PFSK-1 (cell line): ENCODE measurements at regions not wholly inside any gene's neighbourhood (a gene's known extent, or its start where the extent isn't known, plus 50 kb on each side); places are given as distances from the start of the nearest gene placed in this dataset.

Source experiments
- FOXP2 ChIP-seq: optimal IDR thresholded peaks from 2 replicates; pipeline ENCODE3; 2011; ENCODE audit warnings: borderline replicate concordance, control low read depth, inconsistent platforms; ENCODE audit not compliant: insufficient read depth; ENCODE audit errors: extremely low read length, extremely low read depth
- POLR2AphosphoS5 ChIP-seq: IDR thresholded peaks from 2 replicates; pipeline ENCODE4 v1.6.1; 2012; ENCODE audit warnings: low read depth, mild to moderate bottlenecking, control low read depth, low read length, moderate library complexity
- SIN3A ChIP-seq: IDR thresholded peaks from 2 replicates; pipeline ENCODE4 v1.6.1; 2012; ENCODE audit warnings: mild to moderate bottlenecking, low read length, moderate library complexity, borderline replicate concordance; ENCODE audit not compliant: insufficient read depth
- TAF1 ChIP-seq: IDR thresholded peaks from 2 replicates; pipeline ENCODE4 v1.6.1; 2012; ENCODE audit warnings: low read length, control low read depth, borderline replicate concordance; ENCODE audit not compliant: insufficient read depth
- TF ChIP-seq, protein P1 (sequence below), 2 experiments: IDR thresholded peaks; 2 replicates each; pipeline versions ENCODE4 v1.6.1 to v1.8.0; 2011 to 2012; ENCODE audit warnings: low read depth in 2 of 2, low read length in 2 of 2, control low read depth in 1 of 2, inconsistent platforms in 1 of 2, mild to moderate bottlenecking in 1 of 2, moderate library complexity in 1 of 2; ENCODE audit not compliant: insufficient read depth in 1 of 2

DNA sequence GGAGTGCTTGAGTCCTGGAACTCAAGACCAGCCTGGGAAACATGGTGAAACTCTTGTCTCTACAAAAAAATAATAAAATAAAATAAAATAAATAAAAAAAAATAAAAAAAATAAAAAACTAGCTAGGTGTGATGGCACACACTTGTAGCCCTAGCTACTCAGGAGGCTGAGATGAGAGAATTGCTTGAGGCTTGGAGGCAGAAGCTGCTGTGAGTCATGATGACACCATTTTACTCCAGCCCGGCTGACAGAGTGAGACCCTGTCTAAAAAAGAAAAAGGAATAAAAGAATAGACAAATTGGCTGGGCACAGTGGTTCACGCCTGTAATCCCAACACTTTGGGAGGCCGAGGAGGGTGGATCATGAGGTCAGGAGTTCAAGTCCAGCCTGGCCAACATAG lies 1168.9 kb downstream of the SLITRK5 start:
- TF ChIP-seq FOXP2 (no peak), SIN3A (no peak), POLR2AphosphoS5 (no peak), TAF1 (no peak)
- TF ChIP-seq, protein P1, sequence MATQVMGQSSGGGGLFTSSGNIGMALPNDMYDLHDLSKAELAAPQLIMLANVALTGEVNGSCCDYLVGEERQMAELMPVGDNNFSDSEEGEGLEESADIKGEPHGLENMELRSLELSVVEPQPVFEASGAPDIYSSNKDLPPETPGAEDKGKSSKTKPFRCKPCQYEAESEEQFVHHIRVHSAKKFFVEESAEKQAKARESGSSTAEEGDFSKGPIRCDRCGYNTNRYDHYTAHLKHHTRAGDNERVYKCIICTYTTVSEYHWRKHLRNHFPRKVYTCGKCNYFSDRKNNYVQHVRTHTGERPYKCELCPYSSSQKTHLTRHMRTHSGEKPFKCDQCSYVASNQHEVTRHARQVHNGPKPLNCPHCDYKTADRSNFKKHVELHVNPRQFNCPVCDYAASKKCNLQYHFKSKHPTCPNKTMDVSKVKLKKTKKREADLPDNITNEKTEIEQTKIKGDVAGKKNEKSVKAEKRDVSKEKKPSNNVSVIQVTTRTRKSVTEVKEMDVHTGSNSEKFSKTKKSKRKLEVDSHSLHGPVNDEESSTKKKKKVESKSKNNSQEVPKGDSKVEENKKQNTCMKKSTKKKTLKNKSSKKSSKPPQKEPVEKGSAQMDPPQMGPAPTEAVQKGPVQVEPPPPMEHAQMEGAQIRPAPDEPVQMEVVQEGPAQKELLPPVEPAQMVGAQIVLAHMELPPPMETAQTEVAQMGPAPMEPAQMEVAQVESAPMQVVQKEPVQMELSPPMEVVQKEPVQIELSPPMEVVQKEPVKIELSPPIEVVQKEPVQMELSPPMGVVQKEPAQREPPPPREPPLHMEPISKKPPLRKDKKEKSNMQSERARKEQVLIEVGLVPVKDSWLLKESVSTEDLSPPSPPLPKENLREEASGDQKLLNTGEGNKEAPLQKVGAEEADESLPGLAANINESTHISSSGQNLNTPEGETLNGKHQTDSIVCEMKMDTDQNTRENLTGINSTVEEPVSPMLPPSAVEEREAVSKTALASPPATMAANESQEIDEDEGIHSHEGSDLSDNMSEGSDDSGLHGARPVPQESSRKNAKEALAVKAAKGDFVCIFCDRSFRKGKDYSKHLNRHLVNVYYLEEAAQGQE (IDR thresholded peaks at IDR 0.05; ENCODE audit: insufficient read depth in 1 of 2, low read depth in 2 of 2, low read length in 2 of 2): no peak

DNA sequence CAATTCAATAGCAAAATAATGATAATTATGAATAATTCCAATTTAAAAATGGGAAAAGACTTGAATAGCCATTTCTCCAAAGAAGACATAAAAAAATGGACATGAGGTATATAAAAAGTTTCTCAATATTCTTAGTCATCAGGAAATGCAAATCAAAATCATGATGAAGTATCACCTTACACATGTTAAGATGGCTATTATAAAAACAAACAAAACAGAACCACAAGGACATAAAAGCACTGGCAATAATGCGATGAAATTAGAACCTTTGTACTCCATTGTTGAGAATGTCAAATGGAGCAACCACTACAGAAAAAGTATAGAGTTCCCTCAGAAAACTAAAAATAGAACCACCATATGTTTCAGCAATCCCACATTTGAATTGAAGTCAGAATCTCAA lies 1186.1 kb downstream of the SLITRK5 start:
- TF ChIP-seq FOXP2 (no peak), TAF1 (no peak), SIN3A (no peak), POLR2AphosphoS5 (no peak)
- TF ChIP-seq, protein P1 (IDR thresholded peaks at IDR 0.05; ENCODE audit: insufficient read depth in 1 of 2, low read depth in 2 of 2, low read length in 2 of 2): no peak

DNA sequence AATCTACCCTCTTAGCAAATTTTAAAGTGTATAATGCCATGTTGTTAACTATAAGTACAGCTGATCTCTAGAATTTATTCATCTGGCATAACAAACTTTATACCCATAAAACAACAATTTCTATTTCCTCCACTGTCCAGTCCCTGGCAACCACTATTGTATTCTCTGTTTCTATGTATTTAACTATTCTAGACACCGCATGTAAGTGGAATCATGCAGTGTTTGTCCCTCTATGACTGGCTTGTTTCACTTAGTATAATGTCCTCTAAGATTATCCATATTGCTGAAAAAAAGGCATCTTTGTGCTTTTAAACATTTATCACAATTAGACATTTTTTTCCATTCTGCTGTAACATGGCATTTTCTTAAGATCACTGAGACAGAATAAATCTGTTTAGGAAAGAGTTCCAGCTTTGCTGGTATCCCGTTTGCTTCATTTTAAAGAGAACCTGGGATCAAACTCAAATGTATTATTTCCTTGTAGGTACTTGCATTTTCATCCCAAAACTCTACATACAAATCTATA lies 1191.0 kb downstream of the SLITRK5 start:
- TF ChIP-seq, protein P1 (IDR thresholded peaks at IDR 0.05; ENCODE audit: insufficient read depth in 1 of 2, low read depth in 2 of 2, low read length in 2 of 2): no peak
- TF ChIP-seq TAF1: no peak
- no peak for TF ChIP-seq SIN3A
- no peak for TF ChIP-seq FOXP2
- no peak for TF ChIP-seq POLR2AphosphoS5

DNA sequence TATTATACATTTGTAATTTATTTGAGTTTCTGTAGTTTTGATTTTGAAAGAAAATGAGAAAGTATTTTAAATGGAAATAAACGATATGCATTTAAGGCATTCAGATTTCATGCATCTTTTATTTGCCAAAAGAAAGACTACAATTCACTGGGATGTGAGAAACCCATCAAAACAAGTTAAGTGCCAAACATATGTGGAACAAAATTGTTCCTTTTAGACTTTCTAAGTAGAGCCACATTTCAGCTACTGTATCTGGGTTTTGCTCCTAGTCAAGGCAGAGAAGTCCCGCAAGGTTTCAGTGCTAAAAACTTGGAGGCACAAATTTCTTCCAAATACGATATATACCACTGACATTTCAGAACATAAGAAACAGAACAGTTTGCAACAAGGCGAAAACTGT lies 1191.9 kb downstream of the SLITRK5 start:
- no peak for TF ChIP-seq FOXP2
- no peak for TF ChIP-seq POLR2AphosphoS5
- TF ChIP-seq SIN3A: no peak
- TF ChIP-seq, protein P1 (IDR thresholded peaks at IDR 0.05; ENCODE audit: insufficient read depth in 1 of 2, low read depth in 2 of 2, low read length in 2 of 2): no peak
- no peak for TF ChIP-seq TAF1

DNA sequence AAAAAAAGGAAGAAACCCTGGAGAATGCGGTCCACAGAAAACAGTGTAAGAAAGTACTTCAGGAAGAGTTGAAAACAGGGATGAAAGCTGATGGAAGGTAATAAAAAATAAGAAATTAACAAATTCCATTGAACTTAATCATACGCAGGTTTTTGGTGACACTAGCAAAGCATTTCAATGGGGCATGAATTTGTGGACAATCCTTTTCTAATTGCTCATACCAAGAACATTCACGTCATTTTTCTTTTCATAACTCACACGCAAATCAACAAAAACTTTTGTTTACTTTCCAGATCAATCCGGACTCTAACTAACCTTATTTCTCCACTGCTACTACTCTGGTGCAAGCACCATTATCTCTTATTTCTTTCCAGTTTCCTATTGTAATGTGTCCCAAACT lies 1195.0 kb downstream of the SLITRK5 start:
- TF ChIP-seq SIN3A (no peak), FOXP2 (no peak)
